Loucy (cell line): ENCODE measurements at regions not wholly inside any gene's neighbourhood (a gene's known extent, or its start where the extent isn't known, plus 50 kb on each side); places are given as distances from the start of the nearest gene placed in this dataset.

Experiments
- CTCF ChIP-seq: fragments of 200-600 bp; sonication (generic); conservative IDR thresholded peaks from 2 replicates; pipeline ENCODE4 v1.5.1; 2014; ENCODE audit warnings: mild to moderate bottlenecking, antibody characterized with exemption, low read length
- EZH2phosphoT487 ChIP-seq: fragments of 200-600 bp; IDR thresholded peaks from 2 replicates; pipeline ENCODE4 v1.6.1; 2018; ENCODE audit warnings: antibody characterized with exemption, mild to moderate bottlenecking, moderate library complexity, borderline replicate concordance

GRCh38 chr14:86766469-86766868 lies 1226.5 kb downstream of the GALC start:
- TF ChIP-seq CTCF = no peak
- TF ChIP-seq EZH2phosphoT487 = no peak
